ENCODE measurements at regions not wholly inside any gene's neighbourhood (a gene's known extent, or its start where the extent isn't known, plus 50 kb on each side); places are given as distances from the start of the nearest gene placed in this dataset.
A peak's percentile ranks its signal among the peaks of the same experiment; 100 is the strongest.

GRCh38 chr4:1522606-1523005 is 116.4 kb upstream of the NKX1-1 start:
- no peak for DNase-seq

- no peak for DNase-seq
Measured at GRCh38 chr4:1521821-1522361, 115.6 kb upstream of the NKX1-1 start.

- peak; percentile 19 for DNase-seq
Measured at GRCh38 chr4:1520795-1521576, 114.7 kb upstream of the NKX1-1 start.

GRCh38 chr4:1519787-1520661 is 113.8 kb upstream of the NKX1-1 start:
- no peak for DNase-seq

- no peak for DNase-seq
Measured at GRCh38 chr4:1518997-1519700, 112.9 kb upstream of the NKX1-1 start.

- no peak for DNase-seq
Measured at GRCh38 chr4:1517592-1518411, 111.6 kb upstream of the NKX1-1 start.

DNA sequence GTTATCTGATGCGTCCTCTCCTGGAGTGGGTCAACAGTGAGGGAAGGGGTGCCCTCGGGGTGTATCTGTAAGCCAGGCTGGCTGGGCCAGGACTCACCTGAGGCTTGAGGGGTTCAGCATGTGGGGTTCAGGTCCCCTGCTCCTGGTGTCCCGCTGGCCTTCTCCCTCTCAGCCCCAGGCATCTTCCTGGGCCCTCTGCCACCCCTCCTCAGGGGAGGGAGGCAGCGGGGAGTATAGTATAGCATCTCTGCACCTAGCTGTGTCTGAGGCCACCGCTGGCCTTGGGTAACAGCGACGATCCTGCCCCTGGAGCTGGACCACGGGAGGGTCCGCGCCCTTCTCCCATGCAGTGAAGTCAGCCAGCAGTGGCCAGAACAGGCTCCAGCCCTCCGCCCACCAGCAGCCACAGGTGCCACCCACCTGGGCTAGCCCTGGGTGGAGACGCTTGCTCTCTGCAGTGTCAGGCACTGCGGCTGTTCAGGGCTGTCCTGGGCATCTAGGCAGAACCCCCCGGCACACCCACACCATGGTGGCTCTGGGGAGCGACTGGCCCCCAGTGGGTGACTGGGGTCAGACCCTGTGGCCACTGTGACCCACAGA is 110.7 kb upstream of the NKX1-1 start:
- no peak for DNase-seq

DNA sequence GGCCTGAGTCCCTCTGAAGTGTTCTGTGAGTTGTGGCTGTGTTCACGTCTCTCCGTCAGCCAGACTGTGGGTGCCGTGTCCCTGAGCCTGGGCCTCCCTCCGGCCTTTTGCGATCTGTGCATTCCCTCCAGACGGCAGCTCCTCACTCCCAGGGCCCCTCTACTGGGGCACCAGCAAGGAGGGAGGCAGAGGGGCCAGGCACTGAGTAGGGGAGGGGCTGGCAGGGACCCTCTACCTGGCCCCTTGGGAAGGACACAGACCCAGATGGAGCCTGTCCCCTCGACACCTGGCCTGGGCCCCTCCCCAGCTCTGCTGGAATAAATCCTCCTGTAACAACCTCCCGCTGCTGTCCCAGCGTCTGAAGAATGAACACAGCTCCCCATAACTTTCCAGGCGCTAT is 110.0 kb upstream of the NKX1-1 start:
- no peak for DNase-seq

GRCh38 chr4:1515763-1516162 is 109.5 kb upstream of the NKX1-1 start:
- DNase-seq = no peak

- no peak for DNase-seq
Measured at GRCh38 chr4:1515156-1515555, 108.9 kb upstream of the NKX1-1 start.

DNA sequence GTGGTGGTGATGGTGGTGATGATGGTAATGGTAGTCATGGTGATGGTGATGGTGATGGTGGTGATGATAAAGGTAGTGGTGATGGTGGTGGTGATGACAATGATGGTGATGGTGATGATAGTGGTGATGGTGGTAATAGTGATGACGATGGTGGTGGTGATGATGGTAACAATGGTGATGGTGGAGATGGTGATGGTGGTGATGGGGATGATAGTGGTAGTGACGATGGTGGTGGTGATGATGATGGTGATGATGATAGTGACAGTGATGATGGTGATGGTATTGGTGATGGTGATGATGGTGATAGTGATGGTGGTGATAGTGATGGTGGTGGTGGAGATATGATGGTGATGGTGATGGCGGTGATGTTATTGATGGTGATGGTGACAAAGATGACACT is 108.4 kb upstream of the NKX1-1 start:
- DNase-seq = no peak

GRCh38 chr4:1513936-1514483 is 107.8 kb upstream of the NKX1-1 start:
- no peak for DNase-seq

GRCh38 chr4:1512738-1513660 is 106.8 kb upstream of the NKX1-1 start:
- peak; percentile 48 for DNase-seq

GRCh38 chr4:1512051-1512737 is 106.0 kb upstream of the NKX1-1 start:
- no peak for DNase-seq

DNA sequence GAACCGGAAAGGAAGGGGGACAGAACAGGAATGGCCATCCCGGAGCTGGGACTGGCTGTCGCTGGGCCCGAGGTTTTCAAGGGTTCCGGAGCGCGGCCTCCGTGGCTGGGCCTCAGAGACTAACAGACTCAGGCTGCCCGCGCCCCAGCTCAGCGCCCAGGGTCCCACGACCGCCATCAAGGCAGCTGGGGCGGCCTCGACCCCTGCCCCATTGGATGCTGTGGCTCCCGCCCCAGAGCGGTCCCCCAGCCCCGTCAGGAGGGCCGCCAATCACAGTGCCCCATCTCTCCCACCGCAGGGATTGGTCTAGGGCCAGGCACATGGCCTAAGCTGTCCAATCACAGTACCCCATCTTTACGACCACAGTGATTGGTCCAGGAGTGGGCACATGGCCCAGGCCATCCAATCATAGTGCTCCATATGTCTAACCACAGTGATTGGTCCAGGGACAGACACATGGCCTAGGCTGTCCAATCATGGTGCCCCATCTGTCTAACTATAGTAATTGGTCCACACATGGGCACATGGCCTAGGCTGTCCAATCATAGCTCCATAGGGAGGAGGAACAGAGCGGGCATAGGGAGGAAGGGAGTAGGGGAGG is 105.3 kb upstream of the NKX1-1 start:
- peak; percentile 55 for DNase-seq

DNA sequence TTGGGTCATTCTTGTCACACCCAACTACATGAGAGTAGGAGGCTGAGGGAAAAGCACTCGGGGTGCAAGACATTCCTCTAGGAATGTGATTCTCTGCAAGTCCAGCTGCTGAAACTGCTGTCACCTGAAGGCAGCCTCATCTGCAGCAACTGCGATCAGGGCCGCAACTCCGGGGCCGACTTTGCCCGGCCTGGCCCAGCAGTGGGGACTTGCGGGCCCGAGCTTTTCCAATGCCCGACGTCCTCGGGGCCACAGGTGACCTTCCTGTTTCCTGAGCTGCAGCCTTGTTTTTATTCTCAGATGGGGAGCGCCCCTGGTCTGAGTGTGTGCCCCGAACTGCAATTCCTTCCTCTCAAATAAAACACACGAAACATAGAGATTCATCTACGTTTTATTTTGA is 104.7 kb upstream of the NKX1-1 start:
- no peak for DNase-seq

- DNase-seq = no peak
Measured at GRCh38 chr4:1509366-1509765, 103.1 kb upstream of the NKX1-1 start.

DNA sequence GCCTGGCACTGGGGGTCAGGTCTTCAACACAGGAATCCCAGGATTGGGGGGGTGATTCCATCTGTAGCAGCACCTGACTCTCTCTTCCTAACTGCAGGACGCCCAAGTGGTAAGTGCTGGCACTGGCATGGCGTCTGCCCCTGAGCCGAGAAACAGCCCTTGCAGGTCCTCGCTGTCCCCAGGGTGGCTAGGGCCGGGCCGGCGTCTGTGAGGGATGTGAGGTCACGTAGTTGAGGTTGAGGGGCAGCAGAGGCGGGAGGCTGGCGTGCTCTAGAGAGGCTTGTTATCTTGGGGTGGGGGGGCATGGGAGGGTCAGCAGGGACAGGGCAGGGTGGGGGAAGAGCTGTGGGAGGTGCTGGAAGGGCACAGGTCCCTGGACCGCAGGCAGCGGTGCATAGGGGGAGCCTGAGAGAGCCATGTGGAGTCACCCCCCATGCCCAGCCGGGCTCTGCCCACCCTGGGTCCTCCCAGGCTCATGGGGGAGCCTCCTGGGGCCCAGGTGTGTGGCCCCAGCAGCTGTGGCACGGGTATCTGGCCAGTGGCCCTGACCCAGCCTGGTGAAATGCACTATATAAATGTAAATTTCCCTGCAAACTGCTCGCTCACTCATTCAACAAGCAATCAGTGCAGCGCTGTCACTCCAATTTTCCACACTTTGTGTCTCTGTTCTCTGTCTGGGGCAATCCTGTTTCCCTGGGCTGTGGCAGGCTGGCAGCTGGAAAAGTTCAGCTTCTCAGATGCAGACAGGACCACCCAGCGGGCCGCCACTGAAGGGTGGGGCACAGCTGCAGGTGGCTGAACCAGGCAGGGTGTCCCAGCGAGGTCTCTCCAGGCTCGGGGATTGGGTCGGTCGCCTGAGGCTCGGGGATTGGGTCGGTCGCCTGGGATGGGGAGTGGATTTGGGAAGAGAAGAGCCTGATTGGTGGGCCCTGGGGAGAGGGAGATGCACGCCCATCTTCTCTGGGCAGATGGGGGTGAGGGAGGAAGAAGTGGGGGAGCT is 102.2 kb upstream of the NKX1-1 start:
- no peak for DNase-seq
